Ishikawa (cell line): ENCODE measurements at regions not wholly inside any gene's neighbourhood (a gene's known extent, or its start where the extent isn't known, plus 50 kb on each side); places are given as distances from the start of the nearest gene placed in this dataset.

Experiments used
- CEBPB ChIP-seq: IDR thresholded peaks from 2 replicates; pipeline ENCODE4 v1.6.1; 2012
- CREB1 ChIP-seq: IDR thresholded peaks from 2 replicates; pipeline ENCODE4 v1.6.1; 2012; ENCODE audit warnings: low read depth
- EGR1 ChIP-seq: IDR thresholded peaks from 2 replicates; pipeline ENCODE4 v1.6.1; 2012
- EP300 ChIP-seq: IDR thresholded peaks from 2 replicates; pipeline ENCODE4 v1.6.1; 2012; ENCODE audit warnings: borderline replicate concordance
- FOXM1 ChIP-seq: IDR thresholded peaks from 2 replicates; pipeline ENCODE4 v1.6.1; 2012; ENCODE audit warnings: low read depth, borderline replicate concordance
- MAX ChIP-seq: IDR thresholded peaks from 2 replicates; pipeline ENCODE4 v1.6.1; 2012
- RAD21 ChIP-seq: IDR thresholded peaks from 2 replicates; pipeline ENCODE4 v1.6.1; 2012; ENCODE audit warnings: low read depth
- TAF1 ChIP-seq: IDR thresholded peaks from 2 replicates; pipeline ENCODE4 v1.6.1; 2012; ENCODE audit warnings: low read depth, mild to moderate bottlenecking
- TCF12 ChIP-seq: IDR thresholded peaks from 2 replicates; pipeline ENCODE4 v1.6.1; 2012; ENCODE audit warnings: low read depth
- YY1 ChIP-seq: IDR thresholded peaks from 2 replicates; pipeline ENCODE4 v1.6.1; 2012; ENCODE audit warnings: low read depth
- ZBTB7A ChIP-seq: IDR thresholded peaks from 2 replicates; pipeline ENCODE4 v1.6.1; 2012; ENCODE audit warnings: low read depth
- TF ChIP-seq, protein P1 (sequence below): IDR thresholded peaks from 2 replicates; pipeline ENCODE4 v1.6.1; 2012; ENCODE audit warnings: low read depth, mild to moderate bottlenecking
- TF ChIP-seq, protein P2 (sequence below): IDR thresholded peaks from 2 replicates; pipeline ENCODE4 v1.6.1; 2012

DNA sequence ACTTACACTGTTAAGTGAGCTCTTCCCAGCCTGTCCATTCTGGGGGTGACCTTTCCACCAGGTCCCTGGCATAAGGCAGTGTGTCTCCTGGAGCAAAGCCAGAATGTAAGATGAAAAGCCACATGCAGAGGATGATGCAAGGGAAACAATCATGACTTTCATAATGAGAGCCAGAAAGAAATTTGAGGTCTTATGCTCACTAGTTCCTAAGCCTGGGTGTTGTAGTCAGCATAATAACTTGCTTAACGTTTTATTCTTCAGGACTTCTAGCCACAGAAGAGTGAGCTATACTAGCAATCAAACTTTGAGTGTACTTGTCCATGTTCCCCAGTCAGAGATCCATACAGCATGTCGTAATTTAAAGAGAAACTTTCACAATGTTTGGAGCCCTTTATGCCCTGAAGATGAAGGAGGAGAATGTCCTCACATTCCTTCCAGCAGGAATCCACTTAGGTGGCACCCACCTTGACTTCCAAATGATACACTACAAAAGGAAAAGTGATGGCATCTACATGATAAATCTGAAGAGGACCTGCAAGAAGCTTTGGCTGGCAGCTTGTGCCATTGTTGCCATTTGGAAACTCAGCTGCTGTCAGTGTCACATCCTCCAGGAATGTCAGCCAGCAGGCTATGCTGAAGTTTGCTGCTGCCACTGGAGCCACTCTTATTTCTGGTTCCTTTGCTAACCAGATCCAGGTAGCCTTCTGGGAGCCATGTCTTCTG, 60.5 kb upstream of the FOXD3 start:
- no peak for TF ChIP-seq RAD21
- TF ChIP-seq FOXM1, result no peak
- TF ChIP-seq CEBPB, result peak; percentile 43
- no peak for TF ChIP-seq EP300
- TF ChIP-seq TAF1, result no peak
- 0 out of 2 replicates have a peak, but pooled peaks have one; percentile 11 for TF ChIP-seq MAX
- TF ChIP-seq CREB1, result no peak
- TF ChIP-seq ZBTB7A, result no peak
- no peak for TF ChIP-seq TCF12
- TF ChIP-seq, protein P1, sequence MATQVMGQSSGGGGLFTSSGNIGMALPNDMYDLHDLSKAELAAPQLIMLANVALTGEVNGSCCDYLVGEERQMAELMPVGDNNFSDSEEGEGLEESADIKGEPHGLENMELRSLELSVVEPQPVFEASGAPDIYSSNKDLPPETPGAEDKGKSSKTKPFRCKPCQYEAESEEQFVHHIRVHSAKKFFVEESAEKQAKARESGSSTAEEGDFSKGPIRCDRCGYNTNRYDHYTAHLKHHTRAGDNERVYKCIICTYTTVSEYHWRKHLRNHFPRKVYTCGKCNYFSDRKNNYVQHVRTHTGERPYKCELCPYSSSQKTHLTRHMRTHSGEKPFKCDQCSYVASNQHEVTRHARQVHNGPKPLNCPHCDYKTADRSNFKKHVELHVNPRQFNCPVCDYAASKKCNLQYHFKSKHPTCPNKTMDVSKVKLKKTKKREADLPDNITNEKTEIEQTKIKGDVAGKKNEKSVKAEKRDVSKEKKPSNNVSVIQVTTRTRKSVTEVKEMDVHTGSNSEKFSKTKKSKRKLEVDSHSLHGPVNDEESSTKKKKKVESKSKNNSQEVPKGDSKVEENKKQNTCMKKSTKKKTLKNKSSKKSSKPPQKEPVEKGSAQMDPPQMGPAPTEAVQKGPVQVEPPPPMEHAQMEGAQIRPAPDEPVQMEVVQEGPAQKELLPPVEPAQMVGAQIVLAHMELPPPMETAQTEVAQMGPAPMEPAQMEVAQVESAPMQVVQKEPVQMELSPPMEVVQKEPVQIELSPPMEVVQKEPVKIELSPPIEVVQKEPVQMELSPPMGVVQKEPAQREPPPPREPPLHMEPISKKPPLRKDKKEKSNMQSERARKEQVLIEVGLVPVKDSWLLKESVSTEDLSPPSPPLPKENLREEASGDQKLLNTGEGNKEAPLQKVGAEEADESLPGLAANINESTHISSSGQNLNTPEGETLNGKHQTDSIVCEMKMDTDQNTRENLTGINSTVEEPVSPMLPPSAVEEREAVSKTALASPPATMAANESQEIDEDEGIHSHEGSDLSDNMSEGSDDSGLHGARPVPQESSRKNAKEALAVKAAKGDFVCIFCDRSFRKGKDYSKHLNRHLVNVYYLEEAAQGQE, result no peak
- TF ChIP-seq, protein P2, sequence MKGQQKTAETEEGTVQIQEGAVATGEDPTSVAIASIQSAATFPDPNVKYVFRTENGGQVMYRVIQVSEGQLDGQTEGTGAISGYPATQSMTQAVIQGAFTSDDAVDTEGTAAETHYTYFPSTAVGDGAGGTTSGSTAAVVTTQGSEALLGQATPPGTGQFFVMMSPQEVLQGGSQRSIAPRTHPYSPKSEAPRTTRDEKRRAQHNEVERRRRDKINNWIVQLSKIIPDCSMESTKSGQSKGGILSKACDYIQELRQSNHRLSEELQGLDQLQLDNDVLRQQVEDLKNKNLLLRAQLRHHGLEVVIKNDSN, result no peak
- no peak for TF ChIP-seq EGR1
- TF ChIP-seq YY1, result no peak
